Smooth muscle cell (in vitro differentiated cells): ENCODE measurements at regions not wholly inside any gene's neighbourhood (a gene's known extent, or its start where the extent isn't known, plus 50 kb on each side); places are given as distances from the start of the nearest gene placed in this dataset.
"Not testable (repeated sequence)": the region's sequence is repeated elsewhere in the genome, so short reads cannot be mapped to it uniquely, and the experiment has no call there.

ENCODE experiments used
- DNase-seq: peaks from one replicate; lab custom pipeline; 2025; ENCODE audit not compliant: unreplicated experiment; lab: John Stamatoyannopoulos, UW
- H2AFZ ChIP-seq: fragments of 200-600 bp; sonication (generic); 2 replicates; pipeline ENCODE4 v1.6.0; 2016; ENCODE audit warnings: antibody characterized with exemption, low read depth, mild to moderate bottlenecking
- H3F3A ChIP-seq: fragments of 200-600 bp; sonication (generic); 2 replicates; pipeline ENCODE4 v1.6.0; 2017; ENCODE audit warnings: antibody characterized with exemption, low read depth
- H3K27ac ChIP-seq: fragments of 200-600 bp; sonication (generic); 2 replicates; pipeline ENCODE4 v1.5.1; 2016; ENCODE audit warnings: low read depth, mild to moderate bottlenecking
- H3K27me3 ChIP-seq: fragments of 200-600 bp; sonication (generic); 2 replicates; pipeline ENCODE4 v1.6.1; 2016; ENCODE audit warnings: low read depth, mild to moderate bottlenecking
- H3K36me3 ChIP-seq: fragments of 200-600 bp; sonication (generic); 2 replicates; pipeline ENCODE4 v1.5.1; 2016; ENCODE audit warnings: low read depth
- H3K4me1 ChIP-seq: fragments of 200-600 bp; sonication (generic); 2 replicates; pipeline ENCODE4 v1.5.1; 2016; ENCODE audit warnings: low read depth
- H3K4me2 ChIP-seq: fragments of 200-600 bp; sonication (generic); 2 replicates; pipeline ENCODE4 v1.6.0; 2016; ENCODE audit warnings: mild to moderate bottlenecking
- H3K4me3 ChIP-seq: fragments of 200-600 bp; sonication (generic); 2 replicates; pipeline ENCODE4 v1.5.1; 2016; ENCODE audit warnings: mild to moderate bottlenecking
- H3K79me2 ChIP-seq: fragments of 200-600 bp; sonication (generic); 2 replicates; pipeline ENCODE4 v1.6.0; 2016; ENCODE audit warnings: low read depth, mild to moderate bottlenecking
- H3K9ac ChIP-seq: fragments of 200-600 bp; sonication (generic); 2 replicates; pipeline ENCODE4 v1.6.0; 2016; ENCODE audit warnings: low read depth
- H3K9me3 ChIP-seq: fragments of 200-600 bp; sonication (generic); replicated peaks from 2 replicates; pipeline ENCODE4 v1.5.1; 2016; ENCODE audit warnings: low read depth
- H4K20me1 ChIP-seq: fragments of 200-600 bp; sonication (generic); 2 replicates; pipeline ENCODE4 v1.6.0; 2016; ENCODE audit warnings: low read depth
- CTCF ChIP-seq: fragments of 200-600 bp; sonication (generic); IDR thresholded peaks from 2 replicates; pipeline ENCODE4 v1.5.1; 2017; ENCODE audit warnings: borderline replicate concordance, mild to moderate bottlenecking, antibody characterized with exemption; ENCODE audit not compliant: insufficient read depth, poor library complexity, severe bottlenecking
- WGBS: methylation state at CpG from one replicate; pipeline ENCODE4 v1.1.7; 2016; ENCODE audit warnings: low lambda C conversion rate; 5-methylcytosine and 5-hydroxymethylcytosine counted together

GRCh38 chr6:134810402-134810801 is 139.5 kb downstream of the ALDH8A1 start:
- H2AFZ ChIP-seq, result no peak overlapping the region
- 53% methylated on average over 2 of the region's 2 CpGs for WGBS
- H3F3A ChIP-seq, result no peaks in the 10 kb centered on the region
- H3K9me3 ChIP-seq, result no peaks in the 10 kb centered on the region
- no peak overlapping the region for H3K9ac ChIP-seq
- no peak for TF ChIP-seq CTCF
- H4K20me1 ChIP-seq, result no peaks in the 10 kb centered on the region
- H3K4me1 ChIP-seq, result no peaks in the 10 kb centered on the region
- H3K79me2 ChIP-seq, result no peaks in the 10 kb centered on the region
- no peaks in the 10 kb centered on the region for H3K36me3 ChIP-seq
- H3K4me2 ChIP-seq, result no peak overlapping the region
- H3K4me3 ChIP-seq, result no peak overlapping the region
- no peaks in the 10 kb centered on the region for H3K27me3 ChIP-seq
- no peak overlapping the region for H3K27ac ChIP-seq
- DNase-seq, result no peak

GRCh38 chr6:134809130-134809529 is 140.8 kb downstream of the ALDH8A1 start:
- Histone ChIP-seq H3K27me3 (no peaks in the 10 kb centered on the region), H3F3A (no peaks in the 10 kb centered on the region), H4K20me1 (no peaks in the 10 kb centered on the region), H3K4me3 (no peak overlapping the region), H3K9ac (no peak overlapping the region), H3K4me1 (no peaks in the 10 kb centered on the region), H3K9me3 (no peaks in the 10 kb centered on the region), H3K27ac (no peak overlapping the region), H3K79me2 (no peaks in the 10 kb centered on the region), H2AFZ (no peak overlapping the region), H3K36me3 (no peaks in the 10 kb centered on the region), H3K4me2 (no peak overlapping the region)
- 94% methylated on average over 4 of the region's 4 CpGs for WGBS
- no peak for TF ChIP-seq CTCF
- DNase-seq, result no peak

- Histone ChIP-seq H3K27ac (no peak overlapping the region), H3K79me2 (no peaks in the 10 kb centered on the region), H3K9me3 (no peaks in the 10 kb centered on the region), H3K9ac (no peak overlapping the region), H3K36me3 (no peaks in the 10 kb centered on the region), H3K4me2 (no peak overlapping the region), H3K4me1 (no peaks in the 10 kb centered on the region), H3K27me3 (no peaks in the 10 kb centered on the region), H4K20me1 (no peaks in the 10 kb centered on the region), H3F3A (no peaks in the 10 kb centered on the region), H2AFZ (no peak overlapping the region), H3K4me3 (no peak overlapping the region)
- no peak for DNase-seq
- WGBS, result 88% methylated on average over 5 of the region's 5 CpGs
- no peak for TF ChIP-seq CTCF
Measured at GRCh38 chr6:134806180-134806798, 143.6 kb downstream of the ALDH8A1 start.

GRCh38 chr6:134805168-134805567 is 144.7 kb downstream of the ALDH8A1 start:
- no peak for DNase-seq
- WGBS, result 51% methylated on average over 6 of the region's 6 CpGs
- Histone ChIP-seq H3K27me3 (no peaks in the 10 kb centered on the region), H3K9ac (no peak overlapping the region), H3K36me3 (no peaks in the 10 kb centered on the region), H3K4me1 (no peaks in the 10 kb centered on the region), H3K79me2 (no peaks in the 10 kb centered on the region), H3K4me2 (no peak overlapping the region), H3K9me3 (no peaks in the 10 kb centered on the region), H4K20me1 (no peaks in the 10 kb centered on the region), H3K27ac (no peak overlapping the region), H3K4me3 (no peak overlapping the region), H3F3A (no peaks in the 10 kb centered on the region), H2AFZ (no peak overlapping the region)
- no peak for TF ChIP-seq CTCF

GRCh38 chr6:134804311-134804710 is 145.6 kb downstream of the ALDH8A1 start:
- H3K4me3 ChIP-seq, H3K4me2 ChIP-seq, DNase-seq, H3K79me2 ChIP-seq, H3F3A ChIP-seq, H3K4me1 ChIP-seq, H3K36me3 ChIP-seq, H4K20me1 ChIP-seq, H3K27me3 ChIP-seq, H2AFZ ChIP-seq, H3K27ac ChIP-seq, H3K9me3 ChIP-seq, H3K9ac ChIP-seq: not testable (repeated sequence)
- WGBS, result 97% methylated on average over 10 of the region's 10 CpGs
